HG02973 (cell line): ENCODE measurements at regions not wholly inside any gene's neighbourhood (a gene's known extent, or its start where the extent isn't known, plus 50 kb on each side); places are given as distances from the start of the nearest gene placed in this dataset.
"Not testable (repeated sequence)": the region's sequence is repeated elsewhere in the genome, so short reads cannot be mapped to it uniquely, and the experiment has no call there.

Experiments used
- ATAC-seq: cut with Tn5 transposase; IDR thresholded peaks from one replicate; pipeline ENCODE4 v1.9.1; 2021; ENCODE audit warnings: moderate library complexity; ENCODE audit not compliant: unreplicated experiment

GRCh38 chr9:88835772-88836171 is 155.5 kb upstream of the S1PR3 start:
- ATAC-seq = no peak

- no peak for ATAC-seq
These were observed 153.5 kb upstream of the S1PR3 start for GRCh38 chr9:88837731-88838130.

- ATAC-seq = not testable (repeated sequence)
These were observed 141.4 kb upstream of the S1PR3 start for GRCh38 chr9:88849878-88850277.

GRCh38 chr9:88852794-88853193 is 138.5 kb upstream of the S1PR3 start:
- ATAC-seq = no peak

GRCh38 chr9:88870627-88871026 is 120.6 kb upstream of the S1PR3 start:
- no peak for ATAC-seq

GRCh38 chr9:88871669-88872068 is 119.6 kb upstream of the S1PR3 start:
- ATAC-seq = no peak

GRCh38 chr9:88872192-88872946 is 118.9 kb upstream of the S1PR3 start:
- ATAC-seq = no peak

- no peak for ATAC-seq
These were observed 117.6 kb upstream of the S1PR3 start for GRCh38 chr9:88873635-88874034.

- ATAC-seq = no peak
These were observed 116.9 kb upstream of the S1PR3 start for GRCh38 chr9:88874391-88874790.

GRCh38 chr9:88875400-88876120 is 115.7 kb upstream of the S1PR3 start:
- no peak for ATAC-seq

- no peak for ATAC-seq
These were observed 111.1 kb upstream of the S1PR3 start for GRCh38 chr9:88880199-88880598.

GRCh38 chr9:88884291-88884690 is 107.0 kb upstream of the S1PR3 start:
- not testable (repeated sequence) for ATAC-seq

- not testable (repeated sequence) for ATAC-seq
These were observed 104.5 kb upstream of the S1PR3 start for GRCh38 chr9:88886762-88887161.

- ATAC-seq = no peak
These were observed 101.9 kb upstream of the S1PR3 start for GRCh38 chr9:88889386-88889785.

- no peak for ATAC-seq
These were observed 100.7 kb upstream of the S1PR3 start for GRCh38 chr9:88890546-88890945.

GRCh38 chr9:88891040-88891439 is 100.2 kb upstream of the S1PR3 start:
- ATAC-seq = no peak

- no peak for ATAC-seq
These were observed 98.5 kb upstream of the S1PR3 start for GRCh38 chr9:88892724-88893123.

GRCh38 chr9:88897081-88897480 is 94.2 kb upstream of the S1PR3 start:
- ATAC-seq = no peak

GRCh38 chr9:88898039-88898720 is 93.1 kb upstream of the S1PR3 start:
- ATAC-seq = no peak

- no peak for ATAC-seq
These were observed 85.8 kb upstream of the S1PR3 start for GRCh38 chr9:88905506-88905905.

GRCh38 chr9:88915916-88916315 is 75.4 kb upstream of the S1PR3 start:
- ATAC-seq = no peak

- ATAC-seq = no peak
These were observed 74.4 kb upstream of the S1PR3 start for GRCh38 chr9:88916894-88917293.
